Hepatocyte (in vitro differentiated cells): ENCODE measurements at regions not wholly inside any gene's neighbourhood (a gene's known extent, or its start where the extent isn't known, plus 50 kb on each side); places are given as distances from the start of the nearest gene placed in this dataset.
"Not testable (repeated sequence)": the region's sequence is repeated elsewhere in the genome, so short reads cannot be mapped to it uniquely, and the experiment has no call there.

Experiments
- DNase-seq: peaks from one replicate; pipeline ENCODE4 v3.0.0-alpha.2; 2016; ENCODE audit warnings: low spot score
- H2AFZ ChIP-seq: fragments of 200-600 bp; sonication (generic); 2 replicates; pipeline ENCODE4 v1.6.0; 2016; ENCODE audit warnings: antibody characterized with exemption, mild to moderate bottlenecking
- H3K27ac ChIP-seq: fragments of 200-600 bp; sonication (generic); 2 replicates; pipeline ENCODE4 v1.5.1; 2016; ENCODE audit warnings: mild to moderate bottlenecking
- H3K27me3 ChIP-seq: fragments of 200-600 bp; sonication (generic); 2 replicates; pipeline ENCODE4 v1.6.1; 2016
- H3K36me3 ChIP-seq: fragments of 200-600 bp; sonication (generic); replicated peaks from 2 replicates; pipeline ENCODE4 v1.5.1; 2016; ENCODE audit warnings: low read depth; ENCODE audit not compliant: insufficient read depth
- H3K4me1 ChIP-seq: fragments of 200-600 bp; sonication (generic); 2 replicates; pipeline ENCODE4 v1.5.1; 2016; ENCODE audit warnings: mild to moderate bottlenecking, moderate library complexity; ENCODE audit not compliant: insufficient read depth
- H3K4me2 ChIP-seq: fragments of 200-600 bp; sonication (generic); 2 replicates; pipeline ENCODE4 v1.6.0; 2016
- H3K4me3 ChIP-seq: fragments of 200-600 bp; sonication (generic); 2 replicates; pipeline ENCODE4 v1.5.1; 2016; ENCODE audit warnings: mild to moderate bottlenecking
- H3K79me2 ChIP-seq: fragments of 200-600 bp; sonication (generic); 2 replicates; pipeline ENCODE4 v1.6.0; 2017; ENCODE audit warnings: mild to moderate bottlenecking
- H3K9me2 ChIP-seq: fragments of 200-600 bp; sonication (generic); replicated peaks from 2 replicates; pipeline ENCODE4 v1.6.0; 2017; ENCODE audit warnings: mild to moderate bottlenecking; ENCODE audit not compliant: insufficient read depth
- H3K9me3 ChIP-seq: fragments of 200-600 bp; sonication (generic); 2 replicates; pipeline ENCODE4 v1.5.1; 2016; ENCODE audit warnings: low read depth, mild to moderate bottlenecking
- H4K20me1 ChIP-seq: fragments of 200-600 bp; sonication (generic); 2 replicates; pipeline ENCODE4 v1.6.0; 2016; ENCODE audit warnings: mild to moderate bottlenecking; ENCODE audit not compliant: insufficient read depth, poor library complexity, severe bottlenecking
- CTCF ChIP-seq: fragments of 200-600 bp; sonication (generic); IDR thresholded peaks from 2 replicates; pipeline ENCODE4 v1.5.1; 2016; ENCODE audit warnings: antibody characterized with exemption, mild to moderate bottlenecking; ENCODE audit not compliant: poor library complexity
- EZH2 ChIP-seq: fragments of 200-600 bp; sonication (generic); IDR thresholded peaks from 2 replicates; pipeline ENCODE4 v1.6.1; 2016; ENCODE audit warnings: antibody characterized with exemption, mild to moderate bottlenecking, borderline replicate concordance
- EZH2phosphoT487 ChIP-seq: fragments of 200-600 bp; sonication (generic); IDR thresholded peaks from one replicate; pipeline ENCODE4 v1.6.1; 2018; ENCODE audit warnings: antibody characterized with exemption, mild to moderate bottlenecking, low read depth, moderate library complexity; ENCODE audit not compliant: unreplicated experiment, severe bottlenecking
- WGBS: methylation state at CpG from one replicate; pipeline ENCODE4 v1.1.6; 2016; ENCODE audit warnings: low lambda C conversion rate; ENCODE audit errors: missing lambda C conversion rate; 5-methylcytosine and 5-hydroxymethylcytosine counted together

GRCh38 chr17:54608634-54609155 lies 292.0 kb upstream of the TOM1L1 start:
- Histone ChIP-seq H3K4me3 (no peak overlapping the region), H3K4me2 (no peak overlapping the region), H3K27me3 (no peaks in the 10 kb centered on the region), H3K9me2 (no peaks in the 10 kb centered on the region), H2AFZ (no peak overlapping the region), H4K20me1 (no peaks in the 10 kb centered on the region), H3K79me2 (no peaks in the 10 kb centered on the region), H3K36me3 (no peaks in the 10 kb centered on the region), H3K4me1 (no peaks in the 10 kb centered on the region), H3K27ac (no peak overlapping the region), H3K9me3 (no peaks in the 10 kb centered on the region)
- no peak for DNase-seq
- TF ChIP-seq EZH2 (no peak), EZH2phosphoT487 (no peak), CTCF (no peak)
- WGBS = 80% methylated on average over 1 of the region's 1 CpG

DNA sequence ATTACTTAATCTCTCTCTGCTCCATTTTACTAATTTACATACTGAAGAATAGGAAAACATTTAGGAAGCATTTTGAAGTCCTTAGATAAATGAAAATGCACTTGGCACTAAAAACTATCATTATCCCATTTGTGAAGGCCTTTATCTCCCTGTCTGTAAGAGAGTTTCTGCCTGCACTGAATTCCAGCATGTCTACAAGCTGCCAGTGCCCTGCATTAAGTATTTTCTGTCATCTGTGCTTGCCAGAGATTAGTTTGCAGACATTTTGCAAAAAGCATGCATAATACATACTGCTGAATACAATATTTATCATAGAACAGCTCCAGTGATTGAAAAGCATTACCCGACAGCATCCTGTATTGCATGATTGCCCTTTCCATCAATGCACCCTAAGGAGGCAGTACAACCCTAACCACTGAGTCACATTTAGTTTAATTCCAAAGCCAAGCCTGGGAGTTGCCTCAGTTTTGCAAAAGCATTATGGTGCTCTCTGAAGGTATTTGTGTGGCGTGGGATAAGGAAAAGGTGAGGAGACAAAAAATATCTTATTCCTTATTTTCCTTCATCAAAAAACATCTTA lies 280.2 kb upstream of the TOM1L1 start:
- Histone ChIP-seq H3K27me3 (no peaks in the 10 kb centered on the region), H3K4me3 (no peak overlapping the region), H3K4me1 (no peaks in the 10 kb centered on the region), H3K9me2 (no peaks in the 10 kb centered on the region), H3K36me3 (no peaks in the 10 kb centered on the region), H2AFZ (no peak overlapping the region), H3K9me3 (no peaks in the 10 kb centered on the region), H3K27ac (no peak overlapping the region), H4K20me1 (no peaks in the 10 kb centered on the region), H3K4me2 (no peak overlapping the region), H3K79me2 (no peaks in the 10 kb centered on the region)
- 83% methylated on average over 2 of the region's 2 CpGs for WGBS
- DNase-seq = no peak
- TF ChIP-seq CTCF (no peak), EZH2phosphoT487 (no peak), EZH2 (no peak)

- Histone ChIP-seq H2AFZ (no peak overlapping the region), H3K4me2 (no peak overlapping the region), H3K36me3 (no peaks in the 10 kb centered on the region), H3K4me1 (no peaks in the 10 kb centered on the region), H3K27ac (no peak overlapping the region), H3K79me2 (no peaks in the 10 kb centered on the region), H3K4me3 (no peak overlapping the region), H3K27me3 (no peaks in the 10 kb centered on the region), H4K20me1 (no peaks in the 10 kb centered on the region), H3K9me2 (no peaks in the 10 kb centered on the region), H3K9me3 (no peaks in the 10 kb centered on the region)
- DNase-seq = no peak
- WGBS = 88% methylated on average over 6 of the region's 6 CpGs
- TF ChIP-seq CTCF (no peak), EZH2phosphoT487 (no peak), EZH2 (no peak)
These were observed 276.9 kb upstream of the TOM1L1 start for GRCh38 chr17:54623746-54624145.

- H3K4me2 ChIP-seq = no peak overlapping the region
- no peaks in the 10 kb centered on the region for H3K9me3 ChIP-seq
- no peaks in the 10 kb centered on the region for H3K36me3 ChIP-seq
- H3K9me2 ChIP-seq = no peaks in the 10 kb centered on the region
- no peaks in the 10 kb centered on the region for H4K20me1 ChIP-seq
- no peaks in the 10 kb centered on the region for H3K4me1 ChIP-seq
- no peak overlapping the region for H2AFZ ChIP-seq
- H3K79me2 ChIP-seq = no peaks in the 10 kb centered on the region
- DNase-seq = no peak
- H3K27ac ChIP-seq = no peak overlapping the region
- WGBS = 58% methylated on average over 2 of the region's 2 CpGs
- H3K4me3 ChIP-seq = no peak overlapping the region
- no peak for TF ChIP-seq EZH2
- no peak for TF ChIP-seq CTCF
- TF ChIP-seq EZH2phosphoT487 = no peak
- H3K27me3 ChIP-seq = no peaks in the 10 kb centered on the region
These were observed 274.4 kb upstream of the TOM1L1 start for GRCh38 chr17:54626146-54626703.

DNA sequence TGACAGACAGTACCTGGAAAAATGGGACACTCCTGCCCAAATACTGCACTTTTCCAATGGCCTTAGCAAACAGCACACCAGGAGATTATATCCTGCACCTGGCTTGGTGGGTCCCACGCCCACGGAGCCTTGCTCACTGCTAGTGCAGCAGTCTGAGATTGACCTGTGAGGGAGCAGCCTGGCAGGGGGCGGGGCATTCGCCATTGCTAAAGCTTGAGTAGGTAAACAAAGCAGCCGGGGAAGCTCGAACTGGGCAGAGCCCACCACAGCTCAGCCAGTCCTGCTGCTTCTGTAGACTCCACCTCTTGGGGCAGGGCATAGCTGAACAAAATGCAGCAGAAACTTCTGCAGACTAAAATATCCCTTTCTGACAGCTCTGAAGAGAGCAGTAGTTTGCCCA lies 261.2 kb upstream of the TOM1L1 start:
- not testable (repeated sequence) for H3K9me3 ChIP-seq
- WGBS = 87% methylated on average over 6 of the region's 6 CpGs

More for the DNA sequence above, 261.2 kb upstream of the TOM1L1 start:
- not testable (repeated sequence) for H3K27me3 ChIP-seq, H3K79me2 ChIP-seq, H3K4me2 ChIP-seq, H3K4me1 ChIP-seq, H3K36me3 ChIP-seq, H4K20me1 ChIP-seq, H2AFZ ChIP-seq, H3K4me3 ChIP-seq, H3K27ac ChIP-seq, H3K9me2 ChIP-seq, DNase-seq
